ENCODE measurements at regions not wholly inside any gene's neighbourhood (a gene's known extent, or its start where the extent isn't known, plus 50 kb on each side); places are given as distances from the start of the nearest gene placed in this dataset.
"Not testable (repeated sequence)": the region's sequence is repeated elsewhere in the genome, so short reads cannot be mapped to it uniquely, and the experiment has no call there.

- no peaks in the 10 kb centered on the region for H3K9me3 ChIP-seq (ENCODE audit: low read length)
- no peaks in the 10 kb centered on the region for H3F3A ChIP-seq (ENCODE audit: insufficient read depth, low read length, poor library complexity, severe bottlenecking)
- no peaks in the 10 kb centered on the region for H3K9me2 ChIP-seq (ENCODE audit: insufficient read depth, low read length)
- no peak overlapping the region for H3K4me2 ChIP-seq (ENCODE audit: low read length)
- H3K27ac ChIP-seq (ENCODE audit: low read length), result no peak overlapping the region
- TF ChIP-seq POLR2AphosphoS5 (IDR thresholded peaks at IDR 0.05) (no peak), CTCF (IDR thresholded peaks at IDR 0.05; ENCODE audit: poor library complexity, severe bottlenecking) (no peak), EZH2 (IDR thresholded peaks at IDR 0.05; ENCODE audit: borderline replicate concordance, insufficient read depth, low read length, poor library complexity, severe bottlenecking) (no peak), REST (IDR thresholded peaks at IDR 0.05; ENCODE audit: borderline replicate concordance) (no peak), MXI1 (conservative IDR thresholded peaks at IDR 0.05; ENCODE audit: poor library complexity, severe bottlenecking) (no peak), EP300 (conservative IDR thresholded peaks at IDR 0.05; ENCODE audit: poor library complexity, severe bottlenecking) (no peak), TAF1 (IDR thresholded peaks at IDR 0.05; ENCODE audit: low read depth) (no peak)
- no peaks in the 10 kb centered on the region for H3K36me3 ChIP-seq (ENCODE audit: insufficient read depth, low read length)
- H4K20me1 ChIP-seq (ENCODE audit: insufficient read depth), result no peaks in the 10 kb centered on the region
- H3K27me3 ChIP-seq (ENCODE audit: insufficient read depth, low read depth, low read length), result no peaks in the 10 kb centered on the region
- H3K4me3 ChIP-seq (ENCODE audit: low read length), result no peak overlapping the region
- H3K9ac ChIP-seq (ENCODE audit: low read length), result no peak overlapping the region
- no peaks in the 10 kb centered on the region for H3K79me2 ChIP-seq (replicated peaks; ENCODE audit: insufficient read depth, low read length)
- no peak overlapping the region for H2AFZ ChIP-seq (ENCODE audit: low read depth, low read length)
These were observed 214.5 kb upstream of the HES1 start for GRCh38 chr3:193921465-193921864.

GRCh38 chr3:193922034-193922774 lies 213.7 kb upstream of the HES1 start:
- H3K27me3 ChIP-seq (ENCODE audit: insufficient read depth, low read depth, low read length), result no peaks in the 10 kb centered on the region
- no peaks in the 10 kb centered on the region for H3K9me3 ChIP-seq (ENCODE audit: low read length)
- H3K4me3 ChIP-seq (ENCODE audit: low read length), result no peak overlapping the region
- H2AFZ ChIP-seq (ENCODE audit: low read depth, low read length), result no peak overlapping the region
- TF ChIP-seq MXI1 (conservative IDR thresholded peaks at IDR 0.05; ENCODE audit: poor library complexity, severe bottlenecking) (no peak), CTCF (IDR thresholded peaks at IDR 0.05; ENCODE audit: poor library complexity, severe bottlenecking) (no peak), SMC3 (conservative IDR thresholded peaks at IDR 0.05; ENCODE audit: poor library complexity) (no peak), EP300 (conservative IDR thresholded peaks at IDR 0.05; ENCODE audit: poor library complexity, severe bottlenecking) (no peak), RAD21 (conservative IDR thresholded peaks at IDR 0.05) (no peak), TAF1 (IDR thresholded peaks at IDR 0.05; ENCODE audit: low read depth) (no peak), EZH2 (IDR thresholded peaks at IDR 0.05; ENCODE audit: borderline replicate concordance, insufficient read depth, low read length, poor library complexity, severe bottlenecking) (no peak), REST (IDR thresholded peaks at IDR 0.05; ENCODE audit: borderline replicate concordance) (no peak), POLR2AphosphoS5 (IDR thresholded peaks at IDR 0.05) (no peak)
- H3F3A ChIP-seq (ENCODE audit: insufficient read depth, low read length, poor library complexity, severe bottlenecking), result no peaks in the 10 kb centered on the region
- no peaks in the 10 kb centered on the region for H3K79me2 ChIP-seq (replicated peaks; ENCODE audit: insufficient read depth, low read length)
- no peaks in the 10 kb centered on the region for H3K36me3 ChIP-seq (ENCODE audit: insufficient read depth, low read length)
- no peak overlapping the region for H3K9ac ChIP-seq (ENCODE audit: low read length)
- no peak overlapping the region for H3K27ac ChIP-seq (ENCODE audit: low read length)
- no peaks in the 10 kb centered on the region for H4K20me1 ChIP-seq (ENCODE audit: insufficient read depth)
- H3K9me2 ChIP-seq (ENCODE audit: insufficient read depth, low read length), result no peaks in the 10 kb centered on the region
- H3K4me2 ChIP-seq (ENCODE audit: low read length), result no peak overlapping the region

GRCh38 chr3:193923958-193924357 lies 212.0 kb upstream of the HES1 start:
- H3K9me2 ChIP-seq (ENCODE audit: insufficient read depth, low read length); H4K20me1 ChIP-seq (ENCODE audit: insufficient read depth); H3K79me2 ChIP-seq (replicated peaks; ENCODE audit: insufficient read depth, low read length); H3K27ac ChIP-seq (ENCODE audit: low read length); H3K9ac ChIP-seq (ENCODE audit: low read length); H3K27me3 ChIP-seq (ENCODE audit: insufficient read depth, low read depth, low read length); H2AFZ ChIP-seq (ENCODE audit: low read depth, low read length); H3F3A ChIP-seq (ENCODE audit: insufficient read depth, low read length, poor library complexity, severe bottlenecking); H3K9me3 ChIP-seq (ENCODE audit: low read length); H3K4me3 ChIP-seq (ENCODE audit: low read length); H3K4me2 ChIP-seq (ENCODE audit: low read length); H3K36me3 ChIP-seq (ENCODE audit: insufficient read depth, low read length): not testable (repeated sequence)

Data from neural cell (in vitro differentiated cells).